GM12865 (cell line): ENCODE measurements at regions not wholly inside any gene's neighbourhood (a gene's known extent, or its start where the extent isn't known, plus 50 kb on each side); places are given as distances from the start of the nearest gene placed in this dataset.

Experiments
- DNase-seq: peaks from one replicate; pipeline ENCODE4 v3.0.0; 2010; ENCODE audit warnings: low read depth
- H3K4me3 ChIP-seq: 2 replicates; pipeline ENCODE4 v1.5.1; 2011; ENCODE audit warnings: mild to moderate bottlenecking, low read depth, low read length, control low read depth
- CTCF ChIP-seq: IDR thresholded peaks from 2 replicates; pipeline ENCODE4 v1.5.1; 2011; ENCODE audit warnings: low read length, control low read depth, low read depth, inconsistent platforms; ENCODE audit not compliant: insufficient read depth; ENCODE audit errors: missing control alignments

- TF ChIP-seq CTCF, result no peak
- no peak overlapping the region for H3K4me3 ChIP-seq
- DNase-seq, result no peak
Observed at GRCh38 chr12:107632246-107632645, 53.4 kb upstream of the PWP1 start.

GRCh38 chr12:107634530-107634929 lies 51.1 kb upstream of the PWP1 start:
- no peak for TF ChIP-seq CTCF
- no peak for DNase-seq
- H3K4me3 ChIP-seq, result no peak overlapping the region

GRCh38 chr12:107635139-107635538 lies 50.5 kb upstream of the PWP1 start:
- H3K4me3 ChIP-seq, result no peak overlapping the region
- no peak for TF ChIP-seq CTCF
- peak; percentile 24 for DNase-seq
